GM18505 (cell line): ENCODE measurements at regions not wholly inside any gene's neighbourhood (a gene's known extent, or its start where the extent isn't known, plus 50 kb on each side); places are given as distances from the start of the nearest gene placed in this dataset.

Experiments
- ATAC-seq: cut with Tn5 transposase; IDR thresholded peaks from one replicate; pipeline ENCODE4 v1.9.1; 2021; ENCODE audit not compliant: unreplicated experiment
- POLR2A ChIP-seq: IDR thresholded peaks from 4 replicates; pipeline ENCODE4 v1.6.1; 2011; ENCODE audit warnings: borderline replicate concordance; ENCODE audit not compliant: insufficient read depth, insufficient read length; ENCODE audit errors: extremely low read depth

GRCh38 chr14:82116721-82117120 lies 583.1 kb upstream of the SEL1L start:
- no peak for TF ChIP-seq POLR2A

DNA sequence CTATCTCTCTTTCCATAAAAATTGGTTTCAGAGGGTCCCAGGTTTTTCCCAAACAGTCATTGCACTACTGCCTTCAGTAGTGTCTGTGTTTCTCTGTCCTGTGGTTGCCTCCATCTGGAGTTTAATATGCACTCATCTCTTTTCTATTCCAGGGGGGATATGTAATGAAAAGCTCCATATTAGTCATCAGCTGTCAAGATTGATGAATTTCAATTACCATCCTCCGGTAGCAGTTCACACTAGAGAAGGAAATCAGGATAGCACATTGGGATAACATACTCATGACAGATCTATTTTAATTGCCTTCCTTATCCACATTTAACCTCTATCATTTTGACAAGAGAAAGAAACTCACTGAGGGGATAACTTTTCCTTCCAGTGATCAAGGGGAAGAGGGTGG lies 589.0 kb upstream of the SEL1L start:
- no peak for ATAC-seq
- no peak for TF ChIP-seq POLR2A

More at GRCh38 chr14:82116721-82117120, 583.1 kb upstream of the SEL1L start:
- ATAC-seq, result no peak

DNA sequence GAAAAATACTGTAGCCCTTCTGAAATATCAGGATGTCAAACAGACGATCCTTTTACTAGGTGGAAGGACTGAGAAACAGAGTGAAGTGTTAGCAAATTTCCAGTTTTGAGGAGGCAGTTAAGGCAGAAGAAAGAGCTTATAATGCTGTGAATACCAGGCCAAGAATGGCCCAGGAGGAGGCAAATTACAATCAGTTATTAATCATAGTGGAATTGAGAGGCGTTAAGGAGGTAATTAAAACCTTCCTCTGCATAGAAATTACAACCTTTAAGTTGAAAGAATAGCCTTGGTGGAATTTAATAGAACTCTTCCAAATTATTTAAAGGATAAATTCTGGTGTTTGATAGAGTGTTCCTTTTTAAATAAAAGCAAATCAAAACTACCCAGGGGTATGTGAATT lies 590.9 kb upstream of the SEL1L start:
- TF ChIP-seq POLR2A, result no peak
- no peak for ATAC-seq

DNA sequence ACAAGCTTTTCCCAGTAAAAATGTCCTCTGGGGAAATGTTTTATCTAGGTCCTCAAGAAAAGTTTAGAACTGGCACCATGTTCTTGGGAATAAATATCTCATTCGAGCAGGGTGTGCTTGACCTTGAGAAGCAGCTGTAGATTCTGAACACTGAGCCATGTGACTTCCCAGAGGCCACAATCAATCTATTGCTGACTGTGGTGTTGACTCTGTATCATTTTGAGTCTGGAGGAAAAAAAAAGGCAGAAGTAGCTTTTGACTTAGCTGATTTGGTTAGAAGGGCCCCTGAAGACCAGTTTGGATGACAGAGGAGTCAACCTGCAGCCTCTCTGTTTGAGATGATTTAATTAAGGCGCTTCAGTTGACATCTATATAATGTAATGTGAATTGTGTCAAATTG lies 592.4 kb upstream of the SEL1L start:
- no peak for ATAC-seq
- TF ChIP-seq POLR2A, result no peak

- no peak for TF ChIP-seq POLR2A
- no peak for ATAC-seq
These were observed 600.8 kb upstream of the SEL1L start for GRCh38 chr14:82134411-82134810.

GRCh38 chr14:82138431-82138830 lies 604.8 kb upstream of the SEL1L start:
- no peak for TF ChIP-seq POLR2A
- ATAC-seq, result no peak

DNA sequence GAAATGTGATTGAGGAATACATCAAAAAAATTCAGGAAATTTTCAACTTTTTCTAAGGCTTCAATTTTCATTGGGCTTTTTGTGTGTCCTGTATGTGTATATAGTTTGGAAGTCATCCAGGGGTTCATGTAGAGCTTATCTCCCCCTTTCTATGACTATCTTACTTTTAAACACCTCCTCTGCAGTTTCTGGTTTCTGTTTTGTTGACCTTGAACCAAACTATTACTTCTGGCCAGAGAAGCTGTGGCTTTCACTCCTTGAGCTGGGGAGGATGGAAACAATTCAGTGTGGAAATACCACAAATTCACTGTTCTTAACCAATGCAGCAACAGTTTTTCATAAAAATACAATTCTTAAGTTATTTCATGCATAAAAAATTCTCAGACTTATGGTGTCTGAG lies 613.2 kb upstream of the SEL1L start:
- no peak for ATAC-seq
- no peak for TF ChIP-seq POLR2A

DNA sequence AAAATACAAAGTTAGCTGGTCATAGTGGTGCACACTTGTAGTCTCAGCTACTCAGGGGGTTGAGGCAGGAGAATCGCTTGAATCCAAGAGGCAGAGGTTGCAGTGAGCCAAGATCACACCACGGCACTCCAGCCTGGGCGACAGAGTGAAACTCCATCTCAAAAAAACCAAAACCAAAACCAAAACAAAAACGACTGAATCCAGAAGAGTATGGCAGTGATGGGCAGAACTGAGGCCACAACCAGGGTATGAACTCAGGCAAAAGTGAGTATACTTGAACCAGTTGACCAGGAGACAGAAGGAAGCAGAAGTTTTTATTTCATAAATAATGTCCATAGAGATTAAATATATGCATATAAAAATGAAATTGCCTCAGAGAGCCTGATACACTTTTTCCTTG lies 620.0 kb upstream of the SEL1L start:
- TF ChIP-seq POLR2A, result no peak
- no peak for ATAC-seq

DNA sequence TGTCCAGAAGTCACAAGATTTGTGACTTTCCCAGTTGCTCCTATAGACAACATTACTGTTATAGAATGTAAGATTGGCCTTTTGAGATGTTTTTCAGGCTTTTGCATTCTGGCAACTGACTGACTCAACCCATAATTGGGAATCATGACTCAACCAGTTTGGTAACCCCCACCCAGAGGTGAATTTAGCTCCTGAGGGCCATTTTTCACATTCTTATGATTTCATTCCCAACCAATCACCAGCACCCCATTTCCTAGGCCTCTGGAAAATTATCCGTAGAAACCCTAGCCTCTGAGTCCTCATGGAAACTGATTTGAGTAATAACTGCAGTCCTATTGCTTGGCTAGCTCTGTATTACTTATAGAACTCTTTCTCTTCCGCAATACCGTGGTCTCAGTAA lies 626.0 kb upstream of the SEL1L start:
- TF ChIP-seq POLR2A, result no peak
- no peak for ATAC-seq

DNA sequence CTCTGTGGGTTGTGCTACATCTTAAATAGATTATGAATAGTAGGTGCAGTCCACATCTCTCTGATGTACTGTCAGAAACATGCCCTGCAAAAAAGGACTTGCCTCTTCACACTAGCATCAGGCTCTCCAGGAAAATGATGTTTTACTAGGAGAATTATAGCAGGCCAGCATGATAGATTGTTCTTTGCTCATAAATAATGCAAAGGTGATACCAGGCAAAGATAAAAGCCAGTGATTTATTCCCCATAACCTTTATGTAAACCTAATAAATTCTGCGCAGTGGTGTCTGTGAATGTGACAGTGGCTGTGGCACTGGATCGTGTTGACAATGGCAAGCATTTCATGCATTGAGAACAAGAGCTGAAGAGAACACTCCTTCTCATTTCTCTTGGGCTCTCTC lies 646.5 kb upstream of the SEL1L start:
- ATAC-seq, result no peak
- no peak for TF ChIP-seq POLR2A

DNA sequence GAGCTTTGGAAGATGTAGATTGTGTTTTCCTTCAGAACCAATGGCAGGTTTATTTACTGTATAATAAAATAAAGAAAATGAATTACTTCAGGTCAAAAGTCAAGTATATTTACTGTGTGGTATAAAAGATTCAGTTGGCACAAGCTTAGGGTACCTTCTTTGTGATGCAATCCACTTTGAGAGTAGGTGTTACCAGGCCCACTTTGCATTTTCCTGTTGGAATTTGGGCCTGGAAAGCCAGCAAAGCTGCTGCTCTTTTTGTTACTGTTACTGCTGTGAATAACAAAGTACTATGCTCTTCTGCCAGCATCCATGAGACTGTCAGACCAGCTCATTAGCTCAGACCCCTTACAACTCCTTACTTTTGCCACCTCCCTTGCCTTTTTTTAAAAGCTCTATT lies 649.0 kb upstream of the SEL1L start:
- ATAC-seq, result no peak

DNA sequence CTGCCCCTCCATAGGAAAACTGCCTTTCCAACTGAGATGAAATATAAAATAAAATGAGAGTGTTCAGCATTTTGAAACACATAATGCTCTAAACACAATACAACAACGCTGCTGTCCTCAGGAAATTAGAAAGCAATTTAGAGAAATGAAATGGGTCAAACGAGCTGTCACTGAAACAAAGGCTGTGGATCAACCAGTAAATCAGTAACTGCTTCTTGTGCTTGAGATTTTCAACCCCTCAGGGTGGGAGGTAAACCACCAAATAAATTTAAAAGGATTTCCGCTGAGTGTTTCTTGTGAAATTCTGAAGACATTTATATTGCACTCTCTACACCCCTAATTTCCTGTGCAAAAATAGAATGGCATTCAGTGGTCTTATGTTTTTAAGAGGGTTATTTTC lies 657.1 kb upstream of the SEL1L start:
- no peak for TF ChIP-seq POLR2A
- ATAC-seq, result no peak

More for the DNA sequence above, 649.0 kb upstream of the SEL1L start:
- no peak for TF ChIP-seq POLR2A

DNA sequence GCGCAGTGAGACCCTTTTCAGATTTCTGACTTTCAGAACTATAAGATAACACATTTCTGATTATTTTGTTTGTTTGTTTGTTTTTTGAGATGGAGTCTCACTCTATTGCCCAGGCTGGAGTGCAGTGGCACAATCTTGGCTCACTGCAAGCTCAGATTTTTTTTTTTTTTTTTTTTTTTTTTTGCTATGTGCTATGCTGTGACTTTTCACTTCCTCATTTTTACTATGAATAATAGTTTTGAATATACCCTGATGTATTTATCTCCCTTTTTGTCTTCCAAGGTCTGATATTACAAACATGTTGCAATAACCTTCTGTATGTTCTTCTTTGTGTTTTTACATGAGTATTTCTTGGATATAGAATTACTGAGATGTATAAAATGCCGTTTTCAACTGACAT lies 658.7 kb upstream of the SEL1L start:
- ATAC-seq, result no peak
- TF ChIP-seq POLR2A, result no peak

DNA sequence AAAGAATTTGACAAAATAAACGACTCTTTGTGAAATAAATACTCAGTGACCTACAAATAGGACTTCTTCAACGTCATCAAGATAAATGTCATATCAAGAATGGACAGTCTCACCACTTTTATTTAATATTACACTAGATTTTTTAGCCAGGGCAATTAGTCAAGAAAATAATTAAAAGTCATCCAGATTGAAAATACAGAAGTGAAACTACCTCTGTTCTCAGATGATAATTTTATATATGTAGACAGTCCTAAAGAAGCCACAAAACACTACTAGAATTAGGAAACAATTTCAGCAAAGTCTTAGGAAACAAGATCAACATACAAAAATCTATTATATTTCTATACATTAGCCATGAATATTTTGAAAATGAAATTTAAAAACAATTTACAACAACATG lies 689.6 kb upstream of the SEL1L start:
- no peak for TF ChIP-seq POLR2A
- ATAC-seq, result no peak

DNA sequence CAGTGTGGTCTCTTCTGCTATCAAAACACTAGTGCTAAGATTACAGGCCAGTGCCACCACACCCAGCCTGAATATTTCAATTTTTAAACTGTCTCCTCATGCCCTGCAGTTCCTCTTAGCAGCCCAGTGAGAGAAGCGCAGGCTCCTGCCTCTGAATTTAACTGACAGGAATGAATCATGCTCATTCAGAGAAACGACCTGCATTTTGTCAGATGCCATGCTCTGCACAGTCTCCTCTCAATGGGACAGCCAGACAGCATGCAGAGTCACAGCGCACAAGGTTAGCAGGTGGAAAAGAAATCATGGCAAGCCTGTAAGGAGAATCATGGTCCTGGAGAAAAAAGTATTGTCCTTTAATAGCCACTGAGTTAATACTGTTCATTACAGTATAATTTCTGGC lies 691.0 kb upstream of the SEL1L start:
- TF ChIP-seq POLR2A, result no peak
- no peak for ATAC-seq
